GM18907 (cell line): ENCODE measurements at regions not wholly inside any gene's neighbourhood (a gene's known extent, or its start where the extent isn't known, plus 50 kb on each side); places are given as distances from the start of the nearest gene placed in this dataset.
A peak's percentile ranks its signal among the peaks of the same experiment; 100 is the strongest.
"Not testable (repeated sequence)": the region's sequence is repeated elsewhere in the genome, so short reads cannot be mapped to it uniquely, and the experiment has no call there.

ENCODE experiments used
- ATAC-seq: cut with Tn5 transposase; IDR thresholded peaks from one replicate; pipeline ENCODE4 v1.9.1; 2021; ENCODE audit warnings: mild to moderate bottlenecking, moderate library complexity; ENCODE audit not compliant: unreplicated experiment

DNA sequence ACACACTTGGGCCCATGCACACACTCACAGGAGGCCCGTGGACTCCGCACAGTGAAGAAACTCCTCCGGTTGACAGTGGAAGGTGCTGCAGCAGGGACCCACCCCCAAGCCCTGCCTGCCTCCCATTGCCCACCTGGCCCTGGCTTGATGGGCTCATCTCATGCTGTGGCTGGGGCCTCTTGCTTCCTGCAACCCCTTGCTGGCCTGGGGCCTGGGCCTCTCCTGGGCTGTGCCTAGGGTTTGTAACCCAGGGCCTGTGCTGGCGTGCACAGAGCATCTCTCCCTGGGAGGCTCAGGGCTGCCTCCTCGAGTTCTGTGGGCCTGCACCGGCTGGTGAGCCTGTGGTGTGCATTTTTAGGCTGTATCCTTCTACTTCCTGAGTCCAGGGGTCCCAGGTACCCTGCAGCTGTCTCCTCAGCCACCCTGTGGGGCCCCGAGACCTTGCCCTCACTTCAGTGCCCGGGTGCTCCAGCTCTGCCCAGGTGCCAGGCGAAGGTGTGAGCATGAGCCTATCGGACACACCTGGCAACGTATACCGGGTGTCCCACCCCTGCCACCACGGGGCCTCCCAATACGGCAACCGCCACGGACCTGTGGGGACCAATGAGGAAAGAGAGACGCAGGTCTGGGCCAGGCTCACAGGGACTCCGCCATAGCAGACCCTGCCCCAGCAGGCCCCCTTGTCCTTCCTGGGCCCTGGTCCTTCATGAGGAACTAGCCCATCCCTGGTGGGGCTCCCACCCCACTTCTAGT, 158.3 kb upstream of the POTEB2 start:
- ATAC-seq, result not testable (repeated sequence)

DNA sequence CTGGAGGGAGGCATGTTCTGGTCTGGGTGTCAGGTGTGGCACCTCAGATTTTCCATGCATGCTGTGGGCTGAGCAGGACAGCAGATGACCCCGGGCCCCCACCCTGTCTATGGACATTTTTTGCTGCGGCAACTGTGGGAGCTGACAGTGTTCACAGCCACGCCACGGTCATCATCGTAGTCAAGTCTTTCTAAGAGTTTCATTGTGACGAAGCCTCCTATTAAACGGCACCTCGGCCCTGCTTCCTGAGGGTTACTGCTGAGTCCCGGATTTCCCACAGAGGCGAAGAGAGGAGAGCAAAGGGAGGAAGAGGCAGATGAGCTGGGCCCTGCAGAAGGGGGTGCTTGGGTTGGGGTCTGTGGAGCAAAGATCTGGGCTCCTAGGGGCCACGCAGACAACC, 152.1 kb upstream of the POTEB2 start:
- ATAC-seq, result not testable (repeated sequence)

DNA sequence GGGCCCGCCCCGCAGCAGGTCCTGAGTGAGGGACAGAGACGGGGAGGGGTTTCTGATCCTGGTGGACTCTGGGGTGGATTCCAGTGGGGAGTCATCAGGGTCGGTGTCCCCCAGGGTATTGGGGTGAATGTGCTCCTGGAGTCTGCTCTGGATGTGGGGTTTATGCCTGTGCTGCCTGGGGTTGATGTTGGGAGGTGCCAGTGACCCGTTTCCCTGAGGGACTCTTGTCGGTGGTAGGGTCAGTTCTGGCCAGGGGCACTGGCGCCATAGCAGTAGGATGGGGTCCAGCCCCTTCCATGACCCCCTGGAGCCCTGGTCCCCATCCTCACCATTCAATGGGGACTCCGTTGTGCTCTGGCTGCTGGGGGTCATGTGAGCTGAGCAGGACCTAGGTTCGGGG, 151.2 kb upstream of the POTEB2 start:
- ATAC-seq, result not testable (repeated sequence)

DNA sequence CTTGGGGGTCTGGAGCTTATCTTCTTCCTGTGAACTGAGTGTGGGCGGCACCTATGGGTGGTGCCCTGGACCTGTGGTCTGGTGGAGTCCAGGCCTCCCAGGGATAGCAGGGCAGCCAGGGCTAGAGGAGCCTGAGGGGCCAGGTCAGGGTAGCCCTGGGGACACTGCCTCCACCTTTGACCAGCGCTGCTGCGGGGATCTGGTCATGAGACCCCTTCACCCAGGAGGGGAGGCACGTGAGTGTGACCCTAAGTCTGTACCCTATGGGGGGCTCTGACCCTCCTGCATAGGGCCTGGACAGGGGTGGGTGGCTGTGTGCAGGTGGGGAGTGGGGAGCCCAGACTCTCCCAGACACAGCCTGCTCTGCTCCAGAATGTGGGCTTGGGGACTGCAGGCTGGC, 150.5 kb upstream of the POTEB2 start:
- not testable (repeated sequence) for ATAC-seq

DNA sequence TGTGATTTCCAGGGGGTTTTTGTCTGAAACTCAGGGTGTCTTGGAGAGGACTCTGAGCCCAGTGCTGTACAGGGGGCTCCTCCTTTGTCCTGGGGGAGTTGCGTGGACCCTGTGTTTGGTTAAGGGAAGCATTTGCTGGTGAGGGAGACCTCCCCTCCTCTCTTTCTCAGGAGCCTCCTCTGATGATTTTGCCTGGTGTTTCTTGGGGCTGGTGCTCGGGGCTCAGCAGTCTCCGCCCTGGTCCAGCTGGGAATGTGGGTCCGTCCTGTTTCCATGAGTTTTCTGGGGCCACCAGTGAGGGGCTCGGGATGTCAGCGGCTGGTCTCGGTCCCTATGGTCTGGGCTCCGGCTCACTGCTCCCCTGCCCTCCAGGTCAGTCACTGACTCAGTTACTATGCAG, 149.1 kb upstream of the POTEB2 start:
- not testable (repeated sequence) for ATAC-seq

DNA sequence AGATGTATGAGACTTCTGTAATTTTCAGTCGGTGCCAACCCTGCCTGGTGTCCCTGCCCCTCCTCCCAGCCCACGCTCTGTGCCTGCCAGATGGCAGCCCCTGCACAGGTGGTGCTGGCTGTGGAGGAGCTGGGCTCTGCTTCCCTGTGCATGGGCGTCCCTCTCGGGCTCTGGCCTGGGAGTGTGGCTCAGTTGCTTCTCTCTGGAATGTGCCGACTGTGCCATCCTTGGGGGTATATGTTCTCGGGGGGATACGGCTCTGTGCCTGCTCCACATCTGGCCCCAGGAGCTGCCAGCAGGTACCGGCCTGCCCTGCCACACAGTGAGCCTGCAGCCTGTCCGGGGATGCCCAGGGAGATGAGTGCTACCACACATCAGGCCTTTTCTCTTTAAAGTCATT, 147.2 kb upstream of the POTEB2 start:
- ATAC-seq, result not testable (repeated sequence)

DNA sequence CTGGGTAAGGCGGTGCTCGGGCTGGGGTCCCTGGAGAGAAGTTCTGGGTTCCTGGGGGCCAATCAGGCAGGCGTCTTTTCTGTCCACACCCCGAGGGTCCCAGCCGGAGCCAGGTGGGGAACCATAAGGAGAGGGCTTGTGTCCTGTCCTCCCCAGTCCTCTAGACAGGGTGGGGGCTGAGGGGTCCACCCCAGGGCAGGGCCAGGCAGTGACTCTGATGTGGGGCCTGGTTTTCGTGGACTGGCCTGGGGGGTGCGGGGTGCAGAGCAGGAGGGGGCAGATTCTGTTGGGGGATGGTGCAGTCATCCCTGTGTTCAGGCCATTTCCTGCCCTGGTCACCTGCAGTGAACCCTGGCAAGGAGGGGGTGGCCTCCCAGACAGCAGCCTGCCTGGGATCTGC, 143.5 kb upstream of the POTEB2 start:
- ATAC-seq, result not testable (repeated sequence)

DNA sequence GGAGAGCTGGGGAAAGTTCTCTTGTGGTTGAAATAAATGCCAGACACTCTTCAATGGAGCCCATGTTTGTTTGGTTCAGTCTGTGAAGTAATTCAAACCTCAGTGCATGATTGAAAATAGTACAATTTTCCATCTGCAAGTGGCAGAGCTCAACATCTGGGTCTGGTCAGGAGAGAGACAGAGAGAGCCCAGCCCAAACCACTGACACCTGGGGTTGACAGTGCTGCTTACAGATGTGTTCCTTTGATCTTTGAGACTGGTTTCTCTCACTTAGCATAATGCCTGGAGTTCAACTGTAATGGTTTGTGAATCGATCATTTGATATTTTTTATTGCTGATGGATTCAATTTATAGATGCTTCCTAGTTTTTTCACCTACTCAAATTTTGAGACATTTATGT, 137.3 kb upstream of the POTEB2 start:
- ATAC-seq, result not testable (repeated sequence)

DNA sequence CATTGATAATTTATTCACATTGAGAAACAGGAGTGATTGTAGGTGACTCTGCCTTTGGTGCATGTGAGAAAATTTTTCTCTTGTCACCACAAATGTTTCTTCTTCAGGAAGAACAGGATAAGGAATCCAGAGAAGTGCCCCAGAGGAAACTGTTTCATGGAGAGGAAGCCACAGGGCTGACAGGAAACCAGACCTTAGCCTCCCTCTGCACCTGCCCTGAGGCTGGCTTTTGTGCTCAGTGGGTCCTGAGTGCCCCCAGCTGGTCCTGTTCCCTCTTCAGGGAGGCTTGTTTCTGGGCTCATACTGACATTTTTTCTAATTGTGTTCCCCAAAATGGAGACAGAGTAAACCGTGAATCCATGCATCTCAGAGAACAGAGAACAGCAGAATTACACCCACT, 135.8 kb upstream of the POTEB2 start:
- not testable (repeated sequence) for ATAC-seq

DNA sequence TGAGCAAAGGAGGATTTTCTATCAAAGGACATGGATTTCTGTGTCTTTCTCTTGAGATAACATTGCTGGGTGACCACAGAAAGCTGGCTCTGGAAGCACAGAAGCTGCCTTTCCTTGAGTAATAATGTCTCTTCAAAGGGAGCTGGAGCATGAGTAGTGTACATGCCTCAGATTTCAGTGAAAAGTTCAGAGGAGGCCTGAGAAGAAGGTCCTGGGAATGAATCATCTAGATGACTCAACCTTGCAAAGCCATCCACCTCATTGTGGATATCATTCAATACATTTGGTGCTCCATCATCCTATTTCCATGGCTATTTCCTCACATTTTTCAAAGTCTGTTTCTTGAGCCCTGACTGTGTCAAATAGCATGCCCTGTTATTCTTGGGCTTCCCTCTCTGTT, 125.6 kb upstream of the POTEB2 start:
- not testable (repeated sequence) for ATAC-seq

DNA sequence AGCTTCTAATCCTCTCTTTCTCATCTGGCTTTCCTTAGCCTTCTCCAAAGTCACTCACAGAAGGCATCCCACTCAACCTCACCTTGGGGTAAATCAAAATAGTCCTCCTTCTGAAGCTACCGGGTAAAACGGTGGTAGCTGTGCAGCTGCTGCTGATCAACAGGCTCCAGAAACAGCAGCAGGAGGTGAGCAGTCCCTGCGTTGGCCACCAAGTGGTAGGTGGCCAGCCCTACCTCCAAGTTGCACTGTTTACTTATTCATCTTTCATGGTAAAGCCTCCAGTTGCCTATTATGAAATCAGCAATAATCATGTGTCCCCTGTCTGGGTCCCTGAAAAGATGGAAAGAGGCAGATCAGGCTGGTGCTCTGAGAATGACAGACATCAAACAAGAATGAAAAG, 125.1 kb upstream of the POTEB2 start:
- not testable (repeated sequence) for ATAC-seq

DNA sequence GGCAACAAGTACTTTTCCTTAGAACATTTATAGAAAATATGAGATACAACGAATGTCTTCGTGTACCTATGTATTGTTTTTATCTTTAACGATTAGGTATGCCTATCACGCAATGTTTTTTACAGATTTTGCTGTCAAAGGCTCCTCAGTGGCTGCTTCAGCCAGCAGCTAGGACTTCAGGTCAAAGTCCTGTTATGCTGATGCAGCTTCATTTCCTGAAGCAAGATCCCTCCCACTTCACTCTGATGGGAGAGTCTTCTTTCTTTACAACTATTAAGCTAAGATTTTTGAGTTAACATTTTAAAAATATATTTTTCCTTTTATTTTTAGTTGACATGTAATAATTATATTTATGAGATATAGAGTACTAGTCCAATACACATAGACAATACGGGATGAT, 120.7 kb upstream of the POTEB2 start:
- ATAC-seq, result not testable (repeated sequence)

DNA sequence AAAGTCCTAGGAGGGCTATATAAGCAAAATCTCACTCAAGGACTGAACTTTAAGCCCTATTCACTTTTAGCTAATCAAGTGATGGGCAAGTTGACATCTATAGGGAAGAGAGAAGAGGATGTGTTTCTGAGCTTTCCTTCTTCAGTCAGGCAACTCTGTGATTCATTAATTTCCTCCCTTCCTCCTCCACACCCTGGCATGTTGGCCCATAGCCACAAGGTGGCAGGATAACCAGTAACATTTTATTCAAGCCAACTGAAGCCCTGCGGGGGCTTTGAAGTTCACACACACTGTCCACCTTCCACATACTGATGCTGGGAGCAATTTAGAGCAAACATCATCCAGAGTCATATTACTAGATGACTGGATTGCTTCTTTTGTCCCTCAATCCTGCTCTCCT, 111.9 kb upstream of the POTEB2 start:
- peak; percentile 100 for ATAC-seq

DNA sequence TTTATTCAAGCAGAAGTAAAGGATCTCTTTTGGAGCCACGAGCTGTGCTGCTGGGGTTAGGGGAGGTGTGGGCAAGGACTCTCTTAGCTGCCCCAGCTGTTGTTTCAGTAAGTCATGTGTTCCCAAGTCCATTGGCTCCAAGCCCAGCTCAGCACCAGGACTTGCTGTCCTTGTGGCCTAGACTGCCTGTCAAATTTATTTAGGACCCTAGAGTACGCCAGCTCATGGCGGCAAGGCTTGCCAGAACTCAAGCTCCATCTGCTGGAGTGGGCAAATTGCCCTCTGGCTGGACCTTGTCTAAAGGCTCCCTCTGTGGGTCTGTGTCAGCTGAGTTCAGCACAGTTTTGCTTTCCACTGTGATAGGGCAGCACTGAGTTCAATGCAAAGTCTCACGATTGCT, 106.6 kb upstream of the POTEB2 start:
- ATAC-seq, result not testable (repeated sequence)

DNA sequence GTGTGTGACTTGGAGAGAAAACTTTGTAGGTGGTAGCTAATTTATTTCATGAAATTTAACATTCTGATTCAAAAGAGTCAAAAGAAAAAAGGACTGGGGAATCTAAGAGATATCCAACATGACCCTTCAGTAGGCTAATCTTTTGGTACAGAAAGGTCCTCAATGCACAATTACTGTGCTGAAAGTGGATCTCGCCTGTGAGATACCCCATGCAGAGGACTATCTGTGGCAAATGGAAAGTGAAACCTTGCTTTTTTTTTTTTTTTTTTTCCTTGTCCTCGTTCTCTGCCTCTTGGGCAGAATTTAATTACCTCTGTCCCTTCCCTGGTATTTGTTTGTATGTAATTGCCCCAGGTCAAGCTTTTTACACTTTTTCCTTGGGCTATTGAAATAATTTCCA, 93.2 kb upstream of the POTEB2 start:
- not testable (repeated sequence) for ATAC-seq

DNA sequence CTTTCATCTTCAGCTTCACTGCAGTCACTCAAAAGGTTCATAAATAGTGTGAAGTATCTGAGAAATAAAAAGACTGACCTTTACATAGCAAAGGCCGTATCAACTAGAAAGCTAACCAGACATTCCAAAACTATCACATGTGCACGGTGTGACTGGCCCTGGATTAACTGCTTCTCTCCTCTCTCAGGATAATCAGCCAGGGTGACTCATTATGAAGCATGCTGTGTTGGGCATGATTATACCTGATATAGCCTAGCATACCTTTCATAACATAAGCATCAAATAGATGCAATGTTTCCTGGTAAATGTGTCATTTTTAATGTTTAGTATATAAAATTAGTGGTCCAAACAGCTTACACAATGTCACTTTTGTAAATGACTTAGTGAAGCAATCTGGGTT, 63.2 kb upstream of the POTEB2 start:
- ATAC-seq, result not testable (repeated sequence)
